ENCODE measurements at regions not wholly inside any gene's neighbourhood (a gene's known extent, or its start where the extent isn't known, plus 50 kb on each side); places are given as distances from the start of the nearest gene placed in this dataset.
A peak's percentile ranks its signal among the peaks of the same experiment; 100 is the strongest.

GRCh38 chr3:82938821-82939328 is 1177.4 kb upstream of the GBE1 start:
- no peak for DNase-seq

- DNase-seq, result peak in 1 of 2 experiments; percentile 2
Observed at GRCh38 chr3:82927309-82928253, 1166.1 kb upstream of the GBE1 start.

- no peak for DNase-seq
Observed at GRCh38 chr3:82891028-82891427, 1129.6 kb upstream of the GBE1 start.

- no peak for DNase-seq
Observed at GRCh38 chr3:82883072-82883471, 1121.6 kb upstream of the GBE1 start.

GRCh38 chr3:82875401-82875800 is 1114.0 kb upstream of the GBE1 start:
- DNase-seq, result no peak

- no peak for DNase-seq
Observed at GRCh38 chr3:82839871-82840270, 1078.4 kb upstream of the GBE1 start.

GRCh38 chr3:82834098-82834497 is 1072.7 kb upstream of the GBE1 start:
- DNase-seq, result no peak

- DNase-seq, result no peak
Observed at GRCh38 chr3:82824491-82824890, 1063.0 kb upstream of the GBE1 start.

GRCh38 chr3:82816086-82816485 is 1054.6 kb upstream of the GBE1 start:
- no peak for DNase-seq

GRCh38 chr3:82815417-82816058 is 1054.1 kb upstream of the GBE1 start:
- no peak for DNase-seq

GRCh38 chr3:82814660-82815059 is 1053.2 kb upstream of the GBE1 start:
- no peak for DNase-seq

GRCh38 chr3:82807781-82808180 is 1046.3 kb upstream of the GBE1 start:
- no peak for DNase-seq

GRCh38 chr3:82802501-82802900 is 1041.1 kb upstream of the GBE1 start:
- no peak for DNase-seq

- no peak for DNase-seq
Observed at GRCh38 chr3:82800248-82800647, 1038.8 kb upstream of the GBE1 start.

- DNase-seq, result no peak
Observed at GRCh38 chr3:82796765-82797164, 1035.3 kb upstream of the GBE1 start.

- DNase-seq, result no peak
Observed at GRCh38 chr3:82791241-82791640, 1029.8 kb upstream of the GBE1 start.

- no peak for DNase-seq
Observed at GRCh38 chr3:82790307-82791097, 1029.1 kb upstream of the GBE1 start.

GRCh38 chr3:82783194-82783593 is 1021.7 kb upstream of the GBE1 start:
- DNase-seq, result no peak

GRCh38 chr3:82773207-82773606 is 1011.8 kb upstream of the GBE1 start:
- DNase-seq, result no peak

- peak; percentile 1 to 4 for DNase-seq
Observed at GRCh38 chr3:82764521-82764920, 1003.1 kb upstream of the GBE1 start.

- DNase-seq, result no peak
Observed at GRCh38 chr3:82761858-82762257, 1000.4 kb upstream of the GBE1 start.

- DNase-seq, result no peak
Observed at GRCh38 chr3:82745544-82745943, 984.1 kb upstream of the GBE1 start.

- DNase-seq, result no peak
Observed at GRCh38 chr3:82743196-82743595, 981.8 kb upstream of the GBE1 start.

Measured in NCI-H526 (cell line).